ENCODE measurements at regions not wholly inside any gene's neighbourhood (a gene's known extent, or its start where the extent isn't known, plus 50 kb on each side); places are given as distances from the start of the nearest gene placed in this dataset.
"Not testable (repeated sequence)": the region's sequence is repeated elsewhere in the genome, so short reads cannot be mapped to it uniquely, and the experiment has no call there.

DNA sequence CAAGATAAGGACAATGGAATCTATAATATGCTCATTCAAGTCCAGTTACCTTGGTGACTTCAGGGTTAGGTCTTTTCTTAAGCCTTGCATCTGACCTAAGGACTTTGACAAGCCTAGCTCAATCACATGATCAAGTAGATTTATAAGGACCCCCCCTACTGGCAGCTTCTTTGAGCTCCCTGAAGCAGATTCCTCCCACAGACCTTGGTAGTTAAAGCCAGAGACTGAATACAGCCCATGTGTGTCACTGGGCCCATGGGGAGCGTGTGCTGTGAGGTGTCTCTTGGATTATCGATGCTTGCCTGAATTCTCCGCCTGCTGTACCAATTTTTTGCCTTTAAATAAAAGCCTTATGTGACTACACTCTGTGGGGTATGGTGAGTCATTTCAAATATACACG lies 372.7 kb upstream of the RGS17 start:
- DNase-seq, result no peak
- ATAC-seq, result no peak
- intact Hi-C loops (cut with DNase I, micrococcal nuclease), result no loop called here

DNA sequence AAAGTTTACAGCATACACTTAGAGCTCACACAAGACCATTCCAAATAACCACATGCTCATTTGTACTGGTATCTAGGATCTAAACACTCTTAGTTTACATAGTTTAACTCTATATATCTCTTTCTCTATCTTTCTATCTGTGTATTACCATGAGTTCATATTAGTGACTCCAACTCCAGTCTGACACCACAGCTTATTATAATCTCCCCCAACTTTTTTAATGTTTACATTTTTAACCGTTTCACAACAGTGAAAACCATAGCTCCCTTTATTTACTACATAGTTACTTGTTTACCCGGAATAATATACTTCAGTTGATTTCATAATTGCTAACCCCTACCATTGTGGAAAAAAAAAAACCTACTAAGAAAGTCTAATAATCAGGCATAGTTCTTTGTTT lies 362.4 kb upstream of the RGS17 start:
- intact Hi-C loops (cut with DNase I, micrococcal nuclease), result no loop called here
- ATAC-seq (no peak), DNase-seq (no peak)

DNA sequence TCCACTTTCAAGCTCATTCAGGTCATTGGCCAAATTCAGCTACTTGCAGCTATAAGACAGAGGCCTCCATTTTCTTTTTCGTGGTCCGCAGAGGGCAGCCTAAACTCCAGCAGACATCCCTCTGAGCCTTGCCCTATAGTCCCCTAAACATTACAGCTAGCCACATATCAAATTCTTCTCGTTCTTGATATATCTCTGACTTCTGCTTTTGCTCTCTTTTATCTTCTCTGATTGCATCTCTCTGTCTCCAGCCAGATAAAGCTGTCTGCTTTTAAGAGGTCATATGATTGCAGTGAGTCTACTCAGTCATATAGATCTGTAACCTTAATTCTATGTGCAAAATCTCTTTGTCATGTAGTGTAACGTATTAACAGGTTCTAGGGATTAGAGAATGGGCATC lies 358.4 kb upstream of the RGS17 start:
- no peak for DNase-seq
- ATAC-seq, result no peak
- intact Hi-C loops (cut with DNase I, micrococcal nuclease), result no loop called here

DNA sequence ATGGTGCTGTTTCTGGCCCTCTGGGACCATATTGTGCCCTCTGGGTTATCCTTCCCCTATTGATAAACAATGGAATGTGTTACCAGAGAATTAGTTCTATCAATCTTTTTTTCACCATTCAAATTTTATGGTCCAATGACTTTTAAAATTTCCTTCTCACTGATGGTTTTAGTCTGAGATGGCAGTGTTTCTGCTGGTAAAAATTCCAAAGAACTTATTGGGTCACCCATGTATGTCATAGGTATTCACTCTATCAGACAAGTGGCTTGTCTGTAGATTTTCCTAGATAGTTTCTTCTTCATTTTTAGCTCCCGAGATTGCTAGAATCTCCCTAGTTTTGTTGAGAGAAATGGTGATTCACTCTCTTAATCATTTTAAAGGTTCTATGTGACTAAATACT lies 357.2 kb upstream of the RGS17 start:
- intact Hi-C loops (cut with DNase I, micrococcal nuclease), result no loop called here

DNA sequence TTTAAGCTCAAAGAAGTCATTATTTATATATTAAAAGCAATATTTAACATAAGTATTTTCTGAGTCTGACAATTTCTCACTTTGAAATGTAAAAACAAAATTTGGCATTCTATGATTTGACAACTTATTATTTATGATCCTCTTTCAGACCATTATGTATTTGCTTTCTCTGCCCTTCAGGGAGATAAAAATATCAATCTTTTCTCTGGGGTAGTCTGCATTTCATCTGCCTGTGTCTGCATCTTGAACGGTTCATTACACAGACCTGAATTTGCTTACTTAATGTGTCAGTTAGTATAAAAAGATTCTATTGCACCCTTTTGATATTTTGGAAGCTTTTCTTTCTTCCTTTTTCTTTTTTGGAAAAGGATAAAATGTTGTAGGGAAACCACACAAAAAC lies 354.0 kb upstream of the RGS17 start:
- no peak for ATAC-seq
- DNase-seq, result no peak
- intact Hi-C loops (cut with DNase I, micrococcal nuclease), result no loop called here

More for the DNA sequence above, 357.2 kb upstream of the RGS17 start:
- DNase-seq (no peak), ATAC-seq (no peak)

DNA sequence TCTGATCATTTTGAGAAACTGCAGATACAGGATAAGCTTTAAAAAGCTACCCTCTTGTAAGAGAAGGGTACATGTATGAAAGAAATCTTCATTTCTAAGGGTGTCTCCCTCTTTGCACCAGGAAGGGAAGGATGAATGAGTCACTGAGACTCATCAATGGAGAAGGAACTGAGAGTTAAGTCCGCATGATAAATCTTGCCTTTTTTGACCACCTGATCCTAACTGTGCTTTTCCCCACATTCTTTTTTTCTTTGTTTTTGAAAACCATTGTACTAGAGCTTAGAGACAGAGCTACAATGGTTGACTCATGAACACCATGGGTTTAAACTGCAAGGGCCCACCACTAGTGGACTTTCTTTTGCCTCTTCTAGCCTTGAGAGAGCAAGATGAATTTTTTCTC lies 353.0 kb upstream of the RGS17 start:
- DNase-seq (no peak), ATAC-seq (no peak)
- intact Hi-C loops (cut with DNase I, micrococcal nuclease), result no loop called here

DNA sequence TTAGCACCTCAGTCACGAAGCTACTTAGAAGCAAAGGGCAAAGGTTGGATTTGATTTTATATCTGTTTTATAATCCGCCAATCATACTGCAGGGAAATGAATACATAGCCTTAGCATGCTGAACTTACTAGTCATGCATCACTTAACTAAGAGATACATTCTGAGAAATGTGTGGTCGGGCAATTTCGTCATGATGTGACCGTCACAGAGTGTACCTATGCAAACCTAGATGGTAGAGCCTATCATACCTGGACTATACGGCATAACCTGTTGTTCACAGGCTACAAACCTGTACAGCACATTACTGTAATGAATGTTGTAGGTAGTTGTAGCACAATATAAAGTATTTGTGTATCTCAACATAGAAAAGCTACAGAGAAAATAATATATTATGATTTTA lies 345.2 kb upstream of the RGS17 start:
- ATAC-seq, result no peak
- intact Hi-C loops (cut with DNase I, micrococcal nuclease), result no loop called here

DNA sequence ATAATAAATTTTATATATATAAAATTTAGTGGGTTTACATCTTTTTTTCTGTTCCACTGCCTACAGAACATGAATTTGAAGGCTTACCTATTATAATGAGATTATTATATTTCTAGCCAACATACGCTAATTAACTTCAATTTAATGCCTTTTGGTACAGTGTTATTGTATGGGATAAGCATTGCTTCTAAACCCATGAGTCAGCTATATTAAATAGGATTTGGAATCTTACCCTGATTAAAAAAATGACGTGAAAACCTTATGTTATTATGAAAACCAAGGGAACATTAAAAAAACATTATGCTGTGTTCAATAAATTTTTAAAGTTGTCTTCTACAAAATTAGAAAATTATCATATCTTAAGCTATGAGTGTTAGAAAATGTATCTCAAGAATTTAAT lies 334.0 kb upstream of the RGS17 start:
- intact Hi-C loops (cut with DNase I, micrococcal nuclease), result no loop called here
- ATAC-seq (no peak), DNase-seq (no peak)

More for the DNA sequence above, 345.2 kb upstream of the RGS17 start:
- DNase-seq, result no peak

DNA sequence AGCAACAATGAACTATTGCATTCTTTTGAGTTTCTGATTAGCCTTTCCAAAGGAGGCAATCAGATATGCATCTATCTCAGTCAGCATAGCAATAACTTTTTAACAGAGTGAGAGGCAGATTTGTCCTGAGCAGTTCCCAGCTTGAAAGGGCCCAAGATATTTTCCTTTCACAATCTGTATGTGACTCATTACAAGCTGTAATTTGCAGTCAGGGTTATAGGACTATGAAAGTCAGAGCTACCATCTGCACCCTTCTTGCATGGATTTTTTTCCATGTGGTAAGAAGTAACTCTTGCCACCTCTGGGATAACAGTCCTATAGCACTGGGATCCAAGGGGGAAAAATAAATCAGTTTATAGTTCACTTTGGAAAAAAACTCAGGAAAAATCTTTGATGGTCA lies 318.2 kb upstream of the RGS17 start:
- intact Hi-C loops (cut with DNase I, micrococcal nuclease), result no loop called here
- ATAC-seq (no peak), DNase-seq (no peak)

DNA sequence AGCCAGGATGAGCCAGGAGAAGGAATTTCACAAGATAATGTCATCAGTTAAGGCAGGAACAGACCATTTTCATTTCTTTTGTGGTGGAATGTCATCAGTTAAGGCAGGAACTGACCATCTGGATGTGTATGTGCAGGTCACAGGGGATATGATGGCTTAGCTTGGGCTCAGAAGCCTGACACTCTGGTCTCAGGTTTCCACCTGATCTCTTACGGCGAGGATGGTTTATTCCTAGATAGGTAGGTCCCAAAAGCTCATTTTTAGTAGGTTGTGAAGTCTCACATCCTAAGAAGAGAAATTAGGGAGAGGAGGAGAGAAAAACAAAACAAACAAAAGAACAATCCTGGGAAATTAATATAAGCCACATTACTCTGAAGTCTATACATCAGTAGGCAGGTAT lies 311.7 kb upstream of the RGS17 start:
- intact Hi-C loops (cut with DNase I, micrococcal nuclease); DNase-seq; ATAC-seq: not testable (repeated sequence)

DNA sequence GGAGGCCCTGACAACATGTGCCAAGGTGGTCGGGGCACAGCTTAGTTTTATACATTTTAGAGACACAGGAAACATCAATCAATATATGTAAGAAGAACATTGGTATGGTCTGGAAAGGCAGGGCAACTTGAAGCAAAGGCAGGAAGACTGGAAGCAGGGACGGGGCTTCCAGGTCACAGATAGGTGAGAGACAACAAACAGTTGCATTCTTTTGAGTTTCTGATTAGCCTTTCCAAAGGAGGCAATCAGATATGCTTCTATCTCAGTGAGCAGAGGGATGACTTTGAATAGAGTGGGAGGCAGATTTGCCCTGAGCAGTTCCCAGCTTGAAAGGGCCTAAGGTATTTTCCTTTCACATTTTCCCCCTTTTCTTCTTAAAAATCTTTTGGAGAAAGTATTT lies 311.0 kb upstream of the RGS17 start:
- DNase-seq (no peak), ATAC-seq (no peak)
- intact Hi-C loops (cut with DNase I, micrococcal nuclease), result no loop called here

DNA sequence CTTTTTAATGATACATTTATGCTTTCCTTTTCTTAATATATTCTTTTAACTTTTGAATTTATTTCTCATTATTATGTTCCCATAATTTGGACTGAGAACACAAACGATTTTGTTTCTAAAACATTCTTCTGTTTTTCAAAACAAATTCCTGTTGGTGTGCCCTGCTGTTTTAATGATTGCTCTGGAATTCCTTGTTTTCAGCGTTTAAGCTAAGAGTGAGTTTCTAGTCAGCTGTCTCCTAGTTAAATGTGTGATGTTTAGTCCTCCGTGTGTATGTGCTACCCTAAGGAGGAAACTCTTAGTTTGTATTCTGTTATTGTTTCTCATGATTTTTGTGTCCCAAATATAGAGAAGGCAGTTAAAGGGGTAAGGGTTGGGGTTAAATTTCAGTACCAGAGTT lies 306.1 kb upstream of the RGS17 start:
- no peak for DNase-seq

DNA sequence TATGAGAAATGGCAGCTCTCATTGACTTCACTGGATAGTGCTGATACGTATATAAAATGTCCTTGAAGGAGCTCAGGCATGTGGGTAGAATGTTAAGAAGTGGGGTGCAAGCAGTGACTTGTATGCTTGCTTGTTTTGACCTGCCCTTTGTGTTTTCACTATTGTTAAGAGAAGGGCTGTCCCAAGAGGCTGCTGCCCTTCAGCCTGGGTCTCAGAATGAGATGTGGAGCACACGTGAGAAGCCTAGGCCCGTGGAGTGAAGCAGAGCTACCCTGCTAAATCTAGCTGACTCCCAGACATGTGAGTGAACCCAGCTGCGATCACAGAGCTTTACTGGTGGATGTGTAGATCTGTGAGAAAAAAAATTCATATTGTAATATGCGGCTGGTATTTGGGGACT lies 305.3 kb upstream of the RGS17 start:
- intact Hi-C loops (cut with DNase I, micrococcal nuclease), result no loop called here

More for the DNA sequence above, 306.1 kb upstream of the RGS17 start:
- intact Hi-C loops (cut with DNase I, micrococcal nuclease), result no loop called here
- ATAC-seq, result no peak

DNA sequence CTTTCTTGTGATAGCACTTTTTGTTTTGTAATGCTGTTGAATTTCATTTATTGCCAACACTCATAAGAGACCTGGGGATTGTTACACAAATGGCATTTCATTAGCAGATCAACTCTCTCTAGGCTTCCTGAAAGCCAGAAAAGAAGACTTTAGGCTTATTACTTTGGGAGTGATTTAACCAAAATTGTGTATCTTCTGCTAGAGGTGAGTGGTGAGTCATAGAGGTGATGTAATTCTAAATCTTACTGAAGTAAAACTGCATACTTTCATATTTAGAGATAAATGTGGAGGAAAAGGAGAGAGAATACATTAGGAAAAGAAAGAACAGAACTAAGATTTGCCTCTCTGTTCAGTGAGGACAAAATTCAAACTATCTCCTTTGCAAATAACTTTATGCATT lies 304.7 kb upstream of the RGS17 start:
- intact Hi-C loops (cut with DNase I, micrococcal nuclease), result no loop called here
- ATAC-seq (no peak), DNase-seq (no peak)

More for the DNA sequence above, 305.3 kb upstream of the RGS17 start:
- ATAC-seq, result no peak
- DNase-seq, result no peak

DNA sequence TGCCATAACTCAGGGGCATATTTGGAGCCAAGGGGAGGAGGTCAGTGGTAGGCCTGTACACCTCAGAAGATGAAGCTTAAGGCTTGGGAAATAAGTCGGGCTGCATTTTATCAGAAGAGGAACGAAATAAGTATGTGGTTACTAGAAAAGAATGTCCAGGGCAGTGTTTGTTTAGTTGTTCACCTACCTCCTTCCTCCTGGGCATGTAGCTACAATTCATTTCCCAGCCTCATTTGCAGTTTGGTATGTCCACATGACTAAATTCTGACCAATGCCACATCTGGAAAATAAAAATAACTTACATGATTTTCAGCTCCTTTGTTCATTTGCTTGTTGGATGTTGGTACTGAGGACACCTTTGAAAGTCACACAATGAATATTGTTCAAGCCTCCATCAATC lies 294.5 kb upstream of the RGS17 start:
- ATAC-seq, result no peak
- intact Hi-C loops (cut with DNase I, micrococcal nuclease), result no loop called here

DNA sequence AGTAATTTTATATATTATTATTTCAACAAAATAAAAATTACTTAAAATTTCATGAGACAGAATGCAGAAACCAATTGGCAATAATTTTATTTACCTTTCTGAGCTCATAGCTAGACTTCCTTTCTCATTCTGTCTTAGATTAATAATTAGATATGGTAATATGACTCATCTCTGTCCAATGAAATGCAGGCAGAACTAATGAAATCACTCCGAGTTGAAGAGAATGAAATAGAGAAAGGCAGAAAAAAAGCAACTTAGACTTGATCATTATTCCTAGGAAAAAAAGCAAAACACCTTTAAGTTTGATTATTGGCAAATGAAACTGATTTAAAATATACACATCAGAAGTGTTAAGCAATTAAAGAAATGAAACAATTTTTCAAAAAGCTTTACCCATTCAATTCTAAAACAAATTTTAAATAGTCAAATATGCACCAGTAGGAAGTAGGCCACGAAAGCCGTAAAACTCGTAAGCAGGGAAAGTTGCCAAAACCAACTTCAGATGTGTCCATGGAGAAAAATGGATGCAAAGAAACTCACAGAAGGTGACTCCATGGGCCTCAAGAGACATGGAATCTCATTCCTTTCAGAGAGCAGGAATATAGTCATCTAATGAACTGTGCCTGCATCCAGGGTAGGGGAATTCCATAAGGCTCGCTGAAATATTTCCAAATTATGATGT lies 293.8 kb upstream of the RGS17 start:
- ATAC-seq (no peak), DNase-seq (no peak)
- intact Hi-C loops (cut with DNase I, micrococcal nuclease), result no loop called here

More for the DNA sequence above, 294.5 kb upstream of the RGS17 start:
- no peak for DNase-seq

DNA sequence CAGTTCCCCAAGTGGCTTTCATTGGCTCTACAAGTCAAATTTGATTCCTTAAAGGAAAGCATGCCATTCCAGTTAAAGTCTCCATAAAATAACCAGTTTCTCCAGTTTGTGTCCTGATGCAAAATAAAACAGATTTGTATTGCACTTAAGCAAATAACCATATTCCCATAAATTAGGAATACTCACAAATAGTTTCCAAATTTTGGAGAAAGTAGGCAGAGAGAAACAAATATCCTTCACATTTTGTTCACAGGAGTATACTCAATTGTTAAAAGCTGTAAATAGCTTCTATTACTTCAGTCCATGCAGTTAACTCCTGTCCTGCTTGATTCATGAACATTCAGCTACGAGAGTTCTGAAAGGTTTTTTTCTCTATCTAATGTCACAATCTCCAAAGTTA lies 281.4 kb upstream of the RGS17 start:
- DNase-seq (no peak), ATAC-seq (no peak)
- intact Hi-C loops (cut with DNase I, micrococcal nuclease), result no loop called here

DNA sequence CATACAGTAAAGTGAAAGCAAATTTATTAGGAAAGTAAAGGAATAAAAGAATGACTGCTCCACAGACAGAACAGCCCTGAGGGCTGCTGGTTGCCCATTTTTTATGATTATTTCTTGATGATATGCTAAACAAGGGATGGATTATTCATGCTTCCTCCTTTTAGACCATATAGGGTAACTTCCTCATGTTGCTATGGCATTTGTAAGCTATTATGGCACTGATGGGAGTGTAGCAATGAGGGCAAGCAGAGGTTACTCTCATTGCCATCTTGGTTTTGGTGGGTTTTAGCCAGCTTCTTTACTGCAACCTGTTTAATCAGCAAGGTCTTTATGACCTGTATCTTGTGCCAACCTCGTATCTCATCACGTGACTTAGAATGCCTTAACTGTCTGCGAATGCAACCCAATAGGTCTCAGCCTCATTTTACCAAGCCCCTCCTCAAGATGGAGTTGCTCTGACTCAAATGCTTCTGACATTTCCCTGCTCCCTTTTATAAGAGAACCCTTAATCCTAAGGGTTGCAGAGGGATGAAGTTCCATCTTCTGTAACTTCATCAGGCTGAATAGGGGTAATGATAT lies 280.1 kb upstream of the RGS17 start:
- no peak for ATAC-seq
- intact Hi-C loops (cut with DNase I, micrococcal nuclease), result no loop called here
- DNase-seq, result no peak

DNA sequence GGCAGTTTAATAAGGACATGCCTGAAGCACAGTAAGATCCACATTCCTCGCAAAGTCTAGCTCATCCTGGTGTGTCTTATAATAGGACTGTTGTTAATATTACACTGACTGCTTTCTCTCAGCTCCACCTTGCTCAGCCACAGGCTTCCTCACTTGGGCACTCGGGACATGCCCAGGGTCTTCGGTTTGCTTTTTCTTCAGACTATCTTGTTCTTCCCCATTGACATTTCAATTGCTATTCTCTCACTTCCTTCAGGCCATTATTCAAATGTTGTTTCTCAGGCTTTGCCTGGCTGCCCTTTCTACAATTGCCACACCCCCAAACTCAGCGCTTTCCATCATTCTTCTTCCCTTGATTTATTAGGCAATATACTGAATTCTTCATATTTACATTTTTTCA lies 274.8 kb upstream of the RGS17 start:
- intact Hi-C loops (cut with DNase I, micrococcal nuclease), result no loop called here
- DNase-seq (no peak), ATAC-seq (no peak)

DNA sequence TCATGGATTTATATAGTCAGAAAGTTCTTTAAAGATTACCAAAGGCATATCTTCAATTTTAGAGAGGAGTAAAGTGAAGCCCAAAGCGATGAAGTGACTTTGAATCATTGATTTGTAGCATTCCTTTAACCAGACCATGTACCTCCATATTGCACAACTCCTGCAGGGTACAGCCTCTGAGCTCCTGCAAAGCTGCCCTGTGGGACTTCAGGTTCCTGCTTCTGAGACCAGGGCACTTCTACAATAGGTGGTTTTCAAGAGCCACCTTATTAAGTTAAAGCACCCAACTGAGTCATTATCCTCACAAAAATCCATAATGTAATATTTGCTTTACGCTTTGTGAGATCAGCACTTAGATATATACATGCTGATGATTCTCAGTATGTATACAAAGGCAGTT lies 270.7 kb upstream of the RGS17 start:
- DNase-seq (no peak), ATAC-seq (no peak)
- intact Hi-C loops (cut with DNase I, micrococcal nuclease), result no loop called here

DNA sequence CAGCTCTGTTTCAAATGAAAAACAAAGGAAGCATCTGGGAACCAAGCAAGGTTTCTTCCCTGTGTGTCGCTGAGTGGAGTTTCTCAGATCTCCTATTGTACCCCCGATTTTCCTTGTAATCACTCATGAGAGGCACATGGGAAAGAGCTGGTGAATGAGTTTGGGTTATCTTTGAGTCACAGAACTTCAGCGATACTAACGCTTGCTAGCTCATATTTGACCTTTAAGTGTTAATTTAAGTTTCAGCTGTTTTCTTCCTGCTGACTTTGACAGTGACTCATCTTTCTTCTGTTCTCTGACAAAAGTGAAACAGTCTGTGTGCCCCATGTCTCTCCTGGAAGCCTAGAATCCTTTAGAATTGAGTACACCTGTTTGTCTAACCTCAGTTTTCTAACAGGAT lies 261.1 kb upstream of the RGS17 start:
- intact Hi-C loops (cut with DNase I, micrococcal nuclease), result no loop called here
- DNase-seq (no peak), ATAC-seq (no peak)
